Parathyroid adenoma (tissue), 2 donors: ENCODE measurements at regions not wholly inside any gene's neighbourhood (a gene's known extent, or its start where the extent isn't known, plus 50 kb on each side); places are given as distances from the start of the nearest gene placed in this dataset.

ENCODE experiments used
- H2AFZ ChIP-seq: fragments of 300-600 bp; sonication (generic); one replicate; pipeline ENCODE4 v1.7.0; 2017; ENCODE audit warnings: antibody characterized with exemption, mild to moderate bottlenecking
- H3K27ac ChIP-seq: fragments of 300-600 bp; sonication (generic); one replicate; pipeline ENCODE4 v1.7.0; 2017
- H3K27me3 ChIP-seq: fragments of 300-600 bp; sonication (generic); one replicate; pipeline ENCODE4 v1.7.0; 2017; ENCODE audit warnings: low read length; ENCODE audit not compliant: control insufficient read depth, insufficient read depth
- H3K36me3 ChIP-seq: fragments of 300-600 bp; sonication (generic); one replicate; pipeline ENCODE4 v1.7.0; 2017; ENCODE audit warnings: low read length; ENCODE audit not compliant: control insufficient read depth, insufficient read depth
- H3K4me1 ChIP-seq: fragments of 300-600 bp; sonication (generic); one replicate; pipeline ENCODE4 v1.7.0; 2017; ENCODE audit warnings: control low read depth
- H3K4me2 ChIP-seq: fragments of 300-600 bp; sonication (generic); one replicate; pipeline ENCODE4 v1.7.0; 2017; ENCODE audit warnings: low read length
- H3K4me3 ChIP-seq: fragments of 300-600 bp; sonication (generic); one replicate; pipeline ENCODE4 v1.7.0; 2017; ENCODE audit warnings: low read depth, low read length
- H3K79me2 ChIP-seq: fragments of 300-600 bp; sonication (generic); one replicate; pipeline ENCODE4 v1.7.0; 2017; ENCODE audit warnings: control low read depth
- H3K9ac ChIP-seq: fragments of 300-600 bp; sonication (generic); one replicate; pipeline ENCODE4 v1.7.0; 2017; ENCODE audit warnings: mild to moderate bottlenecking
- H3K9me3 ChIP-seq: fragments of 300-600 bp; sonication (generic); one replicate; pipeline ENCODE4 v1.7.0; 2017; ENCODE audit warnings: low read length; ENCODE audit not compliant: control insufficient read depth
- CTCF ChIP-seq: fragments of 300-600 bp; sonication (generic); IDR thresholded peaks from one replicate; pipeline ENCODE4 v1.7.0; 2017; ENCODE audit warnings: antibody characterized with exemption, mild to moderate bottlenecking
- donor health status: primary hyperparathyroidism.

- Histone ChIP-seq H3K36me3 (no peaks in the 10 kb centered on the region), H3K4me2 (no peak overlapping the region), H2AFZ (no peak overlapping the region), H3K27ac (no peak overlapping the region), H3K79me2 (no peaks in the 10 kb centered on the region), H3K4me1 (no peaks in the 10 kb centered on the region), H3K9ac (no peak overlapping the region), H3K4me3 (no peak overlapping the region), H3K9me3 (no peaks in the 10 kb centered on the region), H3K27me3 (no peaks in the 10 kb centered on the region)
- TF ChIP-seq CTCF: no peak
Measured at GRCh38 chr13:40309881-40310280, 356.6 kb downstream of the FOXO1 start.

GRCh38 chr13:40311356-40312101, 354.9 kb downstream of the FOXO1 start:
- Histone ChIP-seq H3K9ac (no peak overlapping the region), H3K36me3 (no peaks in the 10 kb centered on the region), H3K4me1 (no peaks in the 10 kb centered on the region), H3K79me2 (no peaks in the 10 kb centered on the region), H3K9me3 (no peaks in the 10 kb centered on the region), H3K27me3 (no peaks in the 10 kb centered on the region), H3K27ac (no peak overlapping the region), H3K4me3 (no peak overlapping the region), H2AFZ (no peak overlapping the region), H3K4me2 (no peak overlapping the region)
- no peak for TF ChIP-seq CTCF

- Histone ChIP-seq H3K27ac (no peak overlapping the region), H3K27me3 (no peaks in the 10 kb centered on the region), H3K4me1 (no peaks in the 10 kb centered on the region), H3K9me3 (no peaks in the 10 kb centered on the region), H3K4me2 (no peak overlapping the region), H3K36me3 (no peaks in the 10 kb centered on the region), H3K79me2 (no peaks in the 10 kb centered on the region), H3K9ac (no peak overlapping the region), H3K4me3 (no peak overlapping the region), H2AFZ (no peak overlapping the region)
- no peak for TF ChIP-seq CTCF
Measured at GRCh38 chr13:40313269-40314200, 352.9 kb downstream of the FOXO1 start.

GRCh38 chr13:40315416-40316064, 350.9 kb downstream of the FOXO1 start:
- no peak overlapping the region for H3K9ac ChIP-seq
- H3K4me1 ChIP-seq: no peaks in the 10 kb centered on the region
- no peaks in the 10 kb centered on the region for H3K9me3 ChIP-seq
- no peak overlapping the region for H3K4me3 ChIP-seq
- no peaks in the 10 kb centered on the region for H3K27me3 ChIP-seq
- no peak for TF ChIP-seq CTCF
- H3K79me2 ChIP-seq: no peaks in the 10 kb centered on the region
- H3K36me3 ChIP-seq: no peaks in the 10 kb centered on the region
- H2AFZ ChIP-seq: no peak overlapping the region
- no peak overlapping the region for H3K4me2 ChIP-seq
- no peak overlapping the region for H3K27ac ChIP-seq
